Central memory CD8-positive, alpha-beta T cell (primary cell): ENCODE measurements at regions not wholly inside any gene's neighbourhood (a gene's known extent, or its start where the extent isn't known, plus 50 kb on each side); places are given as distances from the start of the nearest gene placed in this dataset.

Experiments
- ATAC-seq: fragments of 150-1000 bp; cut with Tn5 transposase; replicated peaks from 2 replicates; pipeline ENCODE4 v1.10.0; 2022; ENCODE audit warnings: mild to moderate bottlenecking, moderate FRiP score, moderate number of reproducible peaks; ENCODE audit not compliant: poor library complexity, severe bottlenecking; ENCODE audit errors: extremely low read depth
- DNase-seq, 2 donors: peaks; one replicate each; pipeline ENCODE4 v3.0.0; 2021; ENCODE audit warnings: low spot score in 2 of 2
- H3K27ac Mint-ChIP-seq: one replicate; pipeline ENCODE4 v1.8.0; 2022; ENCODE audit warnings: low read depth, mild to moderate bottlenecking, moderate library complexity, mixed read lengths
- H3K27me3 Mint-ChIP-seq: one replicate; pipeline ENCODE4 v1.8.0; 2022; ENCODE audit warnings: mixed read lengths
- H3K36me3 Mint-ChIP-seq: one replicate; pipeline ENCODE4 v1.8.0; 2022; ENCODE audit warnings: mild to moderate bottlenecking, moderate library complexity, mixed read lengths; ENCODE audit not compliant: insufficient read depth
- H3K4me1 Mint-ChIP-seq: one replicate; pipeline ENCODE4 v1.8.0; 2022; ENCODE audit warnings: mixed read lengths
- H3K4me3 Mint-ChIP-seq: one replicate; pipeline ENCODE4 v1.8.0; 2022; ENCODE audit warnings: mild to moderate bottlenecking, moderate library complexity, mixed read lengths
- H3K9me3 Mint-ChIP-seq: one replicate; pipeline ENCODE4 v1.8.0; 2022; ENCODE audit warnings: mixed read lengths

DNA sequence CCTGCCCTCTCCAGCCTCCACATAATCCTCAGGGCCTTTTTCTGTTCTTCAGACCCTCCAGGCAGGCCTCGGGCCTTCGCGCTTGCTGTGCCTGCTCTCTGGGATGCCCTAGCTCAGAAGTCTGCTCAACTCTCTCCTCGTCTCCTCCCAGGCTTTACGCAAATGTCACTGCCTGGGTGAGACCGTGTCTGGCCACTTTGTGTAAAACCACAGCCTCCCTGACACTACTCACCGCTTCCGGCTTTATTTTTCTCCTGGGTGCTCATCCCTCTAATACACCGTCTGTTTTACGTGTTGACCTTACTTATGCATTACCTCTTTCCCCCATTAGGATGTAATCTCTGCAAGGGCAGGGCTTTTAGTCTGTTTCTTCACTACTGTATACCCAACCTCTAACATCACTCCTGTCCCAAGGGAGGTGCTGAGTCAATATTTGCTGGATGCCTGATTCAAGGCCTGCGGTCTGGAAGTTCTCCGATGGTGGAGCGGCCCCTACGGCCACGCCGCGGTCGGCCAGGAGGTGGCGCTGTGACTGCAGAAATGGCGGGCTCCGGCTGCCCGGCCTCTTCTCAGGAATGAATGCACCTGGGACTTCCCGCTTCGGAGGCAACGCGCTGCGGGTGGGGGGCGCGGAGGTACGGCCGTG, 58.2 kb upstream of the THY1 start:
- ATAC-seq = peak; percentile 40
- Mint-ChIP-seq H3K27me3 (peaks cover 63% of the 10 kb centered on the region), H3K27ac (no peak overlapping the region), H3K4me3 (no peak overlapping the region), H3K9me3 (no peaks in the 10 kb centered on the region), H3K4me1 (no peaks in the 10 kb centered on the region), H3K36me3 (no peaks in the 10 kb centered on the region)
- peak; percentile 42 to 62 for DNase-seq

DNA sequence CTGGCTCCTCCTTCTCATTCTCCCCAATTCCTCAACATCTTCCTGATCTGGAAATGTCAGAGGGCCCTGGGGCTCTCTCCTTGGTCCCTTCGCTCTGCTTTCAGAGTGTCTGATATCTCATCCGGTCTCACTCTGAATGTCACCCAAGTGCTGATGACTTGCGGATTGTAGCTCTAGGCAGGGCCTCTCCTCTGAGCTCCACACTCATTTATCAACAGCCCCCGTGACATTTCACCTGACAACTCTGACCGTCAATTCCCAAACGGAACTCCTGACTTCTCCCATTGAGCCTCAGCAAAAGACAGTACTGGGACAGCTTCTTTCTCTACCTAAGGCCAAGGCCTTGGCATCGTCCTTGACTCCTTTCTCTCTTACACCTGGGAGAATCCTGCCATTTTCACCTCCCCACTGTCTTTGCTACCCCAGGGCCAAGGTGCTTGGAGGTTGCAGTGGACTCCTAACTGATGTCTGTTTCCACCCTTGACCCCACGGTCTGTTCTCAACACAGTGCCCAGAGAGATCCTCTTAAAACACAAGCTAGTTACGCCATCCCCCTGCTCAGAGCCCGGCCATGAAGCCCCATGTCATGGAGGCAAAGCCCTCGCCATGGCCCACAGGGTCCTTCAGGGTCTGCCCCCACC, 57.5 kb upstream of the THY1 start:
- no peak for ATAC-seq
- Mint-ChIP-seq H3K27me3 (peaks cover 58% of the 10 kb centered on the region), H3K36me3 (no peaks in the 10 kb centered on the region), H3K4me3 (no peak overlapping the region), H3K27ac (no peak overlapping the region), H3K9me3 (no peaks in the 10 kb centered on the region), H3K4me1 (no peaks in the 10 kb centered on the region)
- DNase-seq = no peak

DNA sequence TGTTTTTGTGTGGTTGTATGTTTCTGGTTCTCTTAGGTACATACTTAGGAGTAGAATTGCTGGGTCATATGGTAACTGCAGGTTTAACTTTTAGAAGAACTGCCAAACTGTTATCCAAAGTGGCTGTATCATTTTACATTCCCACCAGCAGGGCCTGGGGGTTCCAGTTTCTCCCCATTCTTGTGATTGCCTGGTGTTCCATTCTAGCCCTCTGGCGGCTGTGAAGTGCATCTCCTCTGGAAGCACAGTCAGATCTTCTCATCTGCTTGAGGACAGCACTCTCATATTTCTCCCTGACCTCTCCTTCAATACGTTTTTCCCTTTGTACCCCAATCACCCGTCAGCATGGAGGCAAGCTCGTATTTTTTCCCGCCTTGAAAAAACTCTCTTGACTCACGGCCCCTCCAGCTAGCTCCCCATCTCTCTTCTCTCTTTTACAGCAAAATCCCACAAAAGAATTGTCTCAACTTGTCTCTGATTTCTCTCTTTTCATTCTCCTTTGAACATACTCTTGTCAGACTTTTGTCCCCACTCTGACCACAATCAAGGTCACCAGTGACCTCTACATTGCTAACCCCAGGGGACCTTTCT, 56.8 kb upstream of the THY1 start:
- Mint-ChIP-seq H3K4me1 (no peaks in the 10 kb centered on the region), H3K4me3 (no peak overlapping the region), H3K36me3 (no peaks in the 10 kb centered on the region), H3K27me3 (peaks cover 51% of the 10 kb centered on the region), H3K9me3 (no peaks in the 10 kb centered on the region), H3K27ac (no peak overlapping the region)
- ATAC-seq (no peak), DNase-seq (no peak)

DNA sequence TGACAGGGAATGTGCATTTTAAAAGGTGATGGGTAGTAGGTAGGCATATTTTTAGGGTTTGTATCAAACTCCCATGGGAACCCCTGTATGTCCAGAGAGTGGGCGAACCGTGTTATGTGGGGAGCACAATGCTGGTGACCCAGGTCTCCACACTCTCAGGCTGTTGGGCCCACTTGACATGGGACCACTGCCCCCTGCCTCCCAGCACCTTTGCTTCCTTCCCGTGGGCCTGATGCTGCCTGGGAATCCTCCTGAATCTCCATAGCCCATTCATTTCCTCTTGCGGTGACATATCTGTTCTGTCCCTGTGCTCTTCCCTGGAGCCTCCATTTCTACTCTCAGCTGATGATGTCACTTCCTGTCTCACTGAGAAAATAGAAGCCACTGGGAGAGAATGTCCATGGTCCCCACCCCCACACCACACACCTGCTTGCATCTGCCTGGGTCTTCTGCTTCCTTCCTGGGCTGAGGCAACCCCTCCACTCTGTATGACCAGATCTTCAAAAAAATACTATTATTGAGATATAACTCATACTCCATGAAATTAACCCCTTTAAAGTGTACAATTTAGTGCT, 55.8 kb upstream of the THY1 start:
- ATAC-seq = no peak
- Mint-ChIP-seq H3K4me1 (no peaks in the 10 kb centered on the region), H3K27me3 (peaks cover 47% of the 10 kb centered on the region), H3K9me3 (no peaks in the 10 kb centered on the region), H3K4me3 (no peak overlapping the region), H3K27ac (no peak overlapping the region), H3K36me3 (no peaks in the 10 kb centered on the region)
- no peak for DNase-seq

DNA sequence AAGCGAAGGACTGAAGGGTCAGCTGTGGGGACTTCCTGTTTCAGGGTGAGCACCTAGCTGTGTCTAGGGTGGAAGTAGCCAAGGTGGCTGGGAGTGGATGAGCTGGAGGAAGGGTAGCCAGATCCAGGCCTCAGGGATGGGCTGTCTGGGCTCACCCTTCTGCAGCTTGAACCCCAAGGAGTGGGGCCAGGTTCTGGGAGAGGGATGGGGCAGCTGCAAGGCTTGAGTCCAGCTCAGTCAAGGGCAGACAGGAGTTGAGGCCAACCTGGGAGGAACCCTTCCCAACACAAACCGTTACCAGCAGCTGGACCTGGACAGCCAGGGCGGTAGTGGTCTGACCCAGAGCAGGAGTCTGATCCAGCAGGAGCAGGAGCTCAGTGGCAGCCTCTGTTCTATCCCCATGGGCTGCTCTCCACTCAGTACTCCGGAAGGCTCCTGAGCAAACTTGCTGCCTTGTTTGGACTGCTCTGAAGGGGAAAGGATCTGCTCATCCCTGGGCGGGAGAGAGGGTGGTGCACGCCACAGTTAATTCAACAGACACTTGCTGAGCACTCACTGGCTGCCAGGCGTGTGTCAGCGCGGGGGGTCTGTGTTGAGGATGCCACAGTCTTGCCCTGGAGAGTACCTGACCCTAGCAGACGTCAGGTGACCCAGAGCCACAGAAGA, 53.8 kb upstream of the THY1 start:
- no peak overlapping the region for H3K27ac Mint-ChIP-seq
- H3K9me3 Mint-ChIP-seq = no peaks in the 10 kb centered on the region
- ATAC-seq (no peak), DNase-seq (no peak)
- H3K36me3 Mint-ChIP-seq = no peaks in the 10 kb centered on the region
- no peak overlapping the region for H3K4me3 Mint-ChIP-seq
- H3K4me1 Mint-ChIP-seq = no peaks in the 10 kb centered on the region
- peaks cover 58% of the 10 kb centered on the region for H3K27me3 Mint-ChIP-seq

DNA sequence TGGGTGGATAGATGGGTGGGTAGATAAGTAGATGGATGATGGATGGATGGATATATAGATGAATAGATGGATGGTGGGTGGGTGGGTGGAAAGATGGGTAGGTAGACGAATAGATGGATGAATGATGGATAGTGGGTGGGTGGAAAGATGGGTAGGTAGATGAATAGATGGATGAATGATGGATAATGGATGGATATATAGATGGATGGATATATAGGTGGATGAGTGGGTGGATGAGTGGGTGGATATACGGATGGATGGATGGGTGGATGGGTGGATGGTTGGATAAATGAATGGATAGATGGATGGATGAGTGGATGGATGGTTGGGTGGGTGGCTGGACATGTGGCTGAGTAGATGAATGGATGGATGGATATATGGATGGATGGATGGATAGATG, 53.1 kb upstream of the THY1 start:
- DNase-seq (no peak), ATAC-seq (no peak)
- no peak overlapping the region for H3K4me3 Mint-ChIP-seq
- H3K27ac Mint-ChIP-seq = no peak overlapping the region
- H3K4me1 Mint-ChIP-seq = no peaks in the 10 kb centered on the region
- H3K9me3 Mint-ChIP-seq = no peaks in the 10 kb centered on the region
- peaks cover 58% of the 10 kb centered on the region for H3K27me3 Mint-ChIP-seq
- H3K36me3 Mint-ChIP-seq = no peaks in the 10 kb centered on the region

- Mint-ChIP-seq H3K9me3 (no peaks in the 10 kb centered on the region), H3K36me3 (no peaks in the 10 kb centered on the region), H3K27me3 (peaks cover 58% of the 10 kb centered on the region), H3K4me1 (no peaks in the 10 kb centered on the region), H3K4me3 (no peak overlapping the region), H3K27ac (no peak overlapping the region)
- no peak for ATAC-seq
- peak; percentile 33 to 38 for DNase-seq
These were observed 52.0 kb upstream of the THY1 start for GRCh38 chr11:119474682-119475596.

GRCh38 chr11:119473901-119474681, 51.1 kb upstream of the THY1 start:
- DNase-seq = no peak
- Mint-ChIP-seq H3K27me3 (peaks cover 59% of the 10 kb centered on the region), H3K9me3 (no peaks in the 10 kb centered on the region), H3K4me1 (no peaks in the 10 kb centered on the region), H3K27ac (no peak overlapping the region), H3K4me3 (no peak overlapping the region), H3K36me3 (no peaks in the 10 kb centered on the region)
- ATAC-seq = no peak

- Mint-ChIP-seq H3K9me3 (peaks cover under 1% of the 10 kb centered on the region), H3K27ac (no peak overlapping the region), H3K4me3 (no peak overlapping the region), H3K4me1 (no peaks in the 10 kb centered on the region), H3K36me3 (no peaks in the 10 kb centered on the region), H3K27me3 (peaks cover 68% of the 10 kb centered on the region)
- DNase-seq (no peak), ATAC-seq (no peak)
These were observed 50.3 kb upstream of the THY1 start for GRCh38 chr11:119473226-119473625.

DNA sequence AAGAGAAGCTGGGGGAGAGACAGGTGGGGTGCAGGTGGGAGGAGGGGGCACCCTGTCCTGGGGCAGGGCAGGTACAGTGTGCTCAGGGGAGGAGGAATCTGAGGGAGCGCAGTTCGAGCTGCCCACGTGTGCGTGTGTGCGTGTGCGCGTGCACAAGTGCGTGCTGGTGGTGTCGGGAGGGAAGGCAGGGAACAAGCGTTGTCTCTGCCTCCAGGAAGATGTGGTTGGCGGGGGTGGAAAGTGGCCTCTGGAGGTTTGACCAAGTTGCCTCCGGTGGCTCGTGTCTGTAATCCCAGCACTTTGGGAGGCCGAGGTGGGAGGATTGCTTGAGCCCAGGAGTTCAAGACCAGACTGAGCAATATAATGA, 49.9 kb upstream of the THY1 start:
- no peaks in the 10 kb centered on the region for H3K36me3 Mint-ChIP-seq
- no peaks in the 10 kb centered on the region for H3K4me1 Mint-ChIP-seq
- H3K9me3 Mint-ChIP-seq = peaks cover 4% of the 10 kb centered on the region
- DNase-seq (no peak), ATAC-seq (no peak)
- no peak overlapping the region for H3K4me3 Mint-ChIP-seq
- no peak overlapping the region for H3K27ac Mint-ChIP-seq
- peaks cover 71% of the 10 kb centered on the region for H3K27me3 Mint-ChIP-seq
